HEK293T (cell line): ENCODE measurements at regions not wholly inside any gene's neighbourhood (a gene's known extent, or its start where the extent isn't known, plus 50 kb on each side); places are given as distances from the start of the nearest gene placed in this dataset.

Experiments used
- CTCF ChIA-PET: fragments of 350-600 bp; formaldehyde crosslinking; extraction: SDS; loops from one replicate; lab custom pipeline; 2021; ENCODE audit warnings: antibody characterized with exemption, inconsistent platforms; lab: Yijun Ruan, JAX
- POLR2A ChIA-PET: fragments of 350-600 bp; formaldehyde crosslinking; extraction: SDS; loops from one replicate; lab custom pipeline; 2020; ENCODE audit warnings: antibody characterized with exemption, inconsistent platforms; lab: Yijun Ruan, JAX
- DNase-seq: peaks from one replicate; pipeline ENCODE4 v3.0.0; 2012; ENCODE audit warnings: mixed read lengths; ENCODE audit errors: extremely low spot score
- ARNT ChIP-seq: fragments of 450-650 bp; IDR thresholded peaks from 2 replicates; pipeline ENCODE4 v1.6.1; 2017; ENCODE audit warnings: mild to moderate bottlenecking
- BHLHE40 ChIP-seq: fragments of 450-650 bp; IDR thresholded peaks from 2 replicates; pipeline ENCODE4 v1.6.1; 2016; ENCODE audit warnings: mild to moderate bottlenecking, moderate library complexity, borderline replicate concordance
- CTBP1 ChIP-seq: fragments of 450-650 bp; IDR thresholded peaks from 2 replicates; pipeline ENCODE4 v1.6.1; 2016; ENCODE audit warnings: borderline replicate concordance
- ELF4 ChIP-seq: fragments of 450-650 bp; IDR thresholded peaks from 2 replicates; pipeline ENCODE4 v1.6.1; 2017; ENCODE audit warnings: antibody characterized with exemption
- FOXA1 ChIP-seq: fragments of 450-650 bp; IDR thresholded peaks from 2 replicates; pipeline ENCODE4 v1.6.1; 2016; ENCODE audit warnings: mild to moderate bottlenecking
- FOXK2 ChIP-seq: fragments of 450-650 bp; IDR thresholded peaks from 2 replicates; pipeline ENCODE4 v1.6.1; 2016; ENCODE audit warnings: mild to moderate bottlenecking
- FOXM1 ChIP-seq: fragments of 450-650 bp; IDR thresholded peaks from 2 replicates; pipeline ENCODE4 v1.6.1; 2017; ENCODE audit warnings: mild to moderate bottlenecking, borderline replicate concordance
- HDGF ChIP-seq: fragments of 450-650 bp; IDR thresholded peaks from 2 replicates; pipeline ENCODE4 v1.6.1; 2017; ENCODE audit warnings: antibody characterized with exemption, borderline replicate concordance
- L3MBTL2 ChIP-seq: fragments of 450-650 bp; conservative IDR thresholded peaks from 2 replicates; pipeline ENCODE4 v1.6.1; 2016; ENCODE audit warnings: mild to moderate bottlenecking
- LEF1 ChIP-seq: fragments of 450-650 bp; IDR thresholded peaks from 2 replicates; pipeline ENCODE4 v1.6.1; 2017; ENCODE audit warnings: mild to moderate bottlenecking, borderline replicate concordance
- NFRKB ChIP-seq: fragments of 450-650 bp; IDR thresholded peaks from 2 replicates; pipeline ENCODE4 v1.6.1; 2016; ENCODE audit warnings: mild to moderate bottlenecking, moderate library complexity
- PKNOX1 ChIP-seq: fragments of 450-650 bp; IDR thresholded peaks from 2 replicates; pipeline ENCODE4 v1.6.1; 2016
- SP1 ChIP-seq: fragments of 450-650 bp; IDR thresholded peaks from 2 replicates; pipeline ENCODE4 v1.6.1; 2017
- SUZ12 ChIP-seq: fragments of 450-650 bp; IDR thresholded peaks from 2 replicates; pipeline ENCODE4 v1.6.1; 2016; ENCODE audit warnings: mild to moderate bottlenecking
- TARDBP ChIP-seq: fragments of 450-650 bp; IDR thresholded peaks from 2 replicates; pipeline ENCODE4 v1.6.1; 2016
- ZNF384 ChIP-seq: fragments of 450-650 bp; IDR thresholded peaks from 2 replicates; pipeline ENCODE4 v1.6.1; 2016

- ChIA-PET POLR2A (no interaction called here), CTCF (interaction anchor here (0.9 kb wide), 1 partner anchor 379 kb away, joined by 3 read pairs; no protein-coding TSS in a partner anchor)
- DNase-seq, result no peak
- no peak for TF ChIP-seq LEF1
- TF ChIP-seq FOXM1, result no peak
- TF ChIP-seq ZNF384, result no peak
- TF ChIP-seq FOXK2, result no peak
- TF ChIP-seq FOXA1, result no peak
- no peak for TF ChIP-seq ELF4
- TF ChIP-seq CTBP1, result no peak
- TF ChIP-seq TARDBP, result no peak
- no peak for TF ChIP-seq SUZ12
- no peak for TF ChIP-seq L3MBTL2
- TF ChIP-seq SP1, result no peak
- no peak for TF ChIP-seq ARNT
- no peak for TF ChIP-seq PKNOX1
- TF ChIP-seq HDGF, result no peak
- no peak for TF ChIP-seq NFRKB
- TF ChIP-seq BHLHE40, result no peak
These were observed 65.1 kb upstream of the CCDC160 start for GRCh38 chrX:134171661-134172587.

- ChIA-PET CTCF (no interaction called here), POLR2A (no interaction called here)
- TF ChIP-seq ARNT (no peak), TARDBP (no peak), SP1 (no peak), FOXM1 (no peak), FOXA1 (no peak), LEF1 (no peak), CTBP1 (no peak)
- DNase-seq, result no peak
These were observed 64.3 kb upstream of the CCDC160 start for GRCh38 chrX:134172588-134173259.

- POLR2A ChIA-PET, result no interaction called here
- CTCF ChIA-PET, result no interaction called here
- no peak for DNase-seq
- no peak for TF ChIP-seq ELF4
- no peak for TF ChIP-seq FOXK2
- no peak for TF ChIP-seq FOXA1
These were observed 63.3 kb upstream of the CCDC160 start for GRCh38 chrX:134173541-134174272.

GRCh38 chrX:134174273-134174660 lies 62.7 kb upstream of the CCDC160 start:
- CTCF ChIA-PET, result no interaction called here
- TF ChIP-seq LEF1, result no peak
- TF ChIP-seq CTBP1, result no peak
- no peak for TF ChIP-seq PKNOX1
- TF ChIP-seq SUZ12, result no peak
- TF ChIP-seq BHLHE40, result no peak
- TF ChIP-seq TARDBP, result no peak
- TF ChIP-seq SP1, result no peak
- no peak for TF ChIP-seq FOXK2
- TF ChIP-seq ARNT, result no peak
- no peak for TF ChIP-seq FOXM1
- no peak for TF ChIP-seq NFRKB
- POLR2A ChIA-PET, result no interaction called here
- DNase-seq, result no peak

- ChIA-PET CTCF (no interaction called here), POLR2A (no interaction called here)
- TF ChIP-seq SUZ12, result no peak
- TF ChIP-seq FOXM1, result no peak
- no peak for TF ChIP-seq L3MBTL2
- no peak for TF ChIP-seq TARDBP
- TF ChIP-seq NFRKB, result no peak
- TF ChIP-seq BHLHE40, result no peak
- DNase-seq, result no peak
These were observed 62.1 kb upstream of the CCDC160 start for GRCh38 chrX:134174859-134175258.

- CTCF ChIA-PET, result interaction anchor here (0.7 to 1.1 kb wide), 2 partner anchors 10 to 513 kb away, joined by 3 to 4 read pairs; no protein-coding TSS in a partner anchor
- no peak for DNase-seq
- TF ChIP-seq ELF4 (no peak), SP1 (no peak), HDGF (no peak), FOXA1 (no peak), CTBP1 (no peak), ARNT (no peak)
- POLR2A ChIA-PET, result no interaction called here
These were observed 59.5 kb upstream of the CCDC160 start for GRCh38 chrX:134177527-134177926.
